GM18951 (cell line): ENCODE measurements at regions not wholly inside any gene's neighbourhood (a gene's known extent, or its start where the extent isn't known, plus 50 kb on each side); places are given as distances from the start of the nearest gene placed in this dataset.

Source experiments
- POLR2A ChIP-seq: IDR thresholded peaks from 4 replicates; pipeline ENCODE4 v1.6.1; 2011; ENCODE audit warnings: mild to moderate bottlenecking; ENCODE audit not compliant: insufficient read length, insufficient read depth; ENCODE audit errors: extremely low read depth
- in situ Hi-C: fragments of 300-500 bp; cut with MboI; formaldehyde crosslinking; loops from one replicate; pipeline ENCODE4 v1.12.0; 2022; ENCODE audit warnings: low sequenced_read_pairs, mixed read lengths, inconsistent platforms; ENCODE audit not compliant: unreplicated experiment

DNA sequence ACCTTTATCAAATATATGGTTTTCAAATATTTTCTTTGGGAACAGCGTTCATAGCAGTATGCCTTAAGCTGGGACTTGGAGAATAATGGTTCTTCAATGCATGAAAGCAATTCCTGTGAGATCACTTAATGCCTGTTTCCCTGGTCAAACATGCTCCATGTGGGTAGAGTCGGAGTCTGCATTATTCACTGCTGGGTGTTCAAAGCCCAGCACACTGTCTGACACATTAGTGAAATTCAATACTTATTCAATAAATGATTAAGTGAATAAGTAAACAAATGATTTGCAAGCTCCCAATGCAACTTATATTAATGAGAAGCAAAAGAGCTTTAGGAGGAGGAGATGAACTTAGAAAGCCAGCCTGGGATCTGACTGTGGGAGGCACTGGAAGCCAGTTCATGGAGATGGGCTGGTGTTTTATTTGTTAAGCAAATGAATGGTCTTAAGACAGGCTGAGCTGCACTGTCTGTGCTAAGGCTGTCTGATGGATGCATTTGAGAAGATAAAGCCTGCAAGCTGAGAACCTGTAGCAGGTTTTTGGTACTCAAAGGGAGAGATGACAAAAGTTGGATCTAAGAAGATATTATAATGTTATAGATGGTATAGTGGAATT is 490.8 kb downstream of the MCTP2 start:
- in situ Hi-C loops = no loop called here

DNA sequence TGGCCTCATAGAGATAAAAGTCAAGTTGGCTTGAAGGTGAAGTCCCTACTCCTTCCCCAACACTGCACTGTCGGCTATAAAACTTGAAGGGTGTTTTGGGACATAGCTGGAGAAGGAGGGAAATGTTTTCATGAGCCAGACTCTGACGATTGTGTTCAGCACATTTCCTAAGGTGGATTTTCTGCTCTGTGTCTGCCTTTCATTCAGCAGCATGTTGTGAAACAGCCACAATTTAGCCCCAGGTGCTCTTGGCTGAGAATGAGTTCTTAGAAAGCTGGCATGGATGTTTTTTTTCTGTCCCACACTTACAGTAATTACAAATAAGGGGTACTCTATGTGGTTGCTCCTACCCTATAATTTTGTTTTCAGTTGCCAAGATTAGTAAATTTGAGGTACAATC is 492.4 kb downstream of the MCTP2 start:
- in situ Hi-C loops = no loop called here
- TF ChIP-seq POLR2A = no peak

More for the DNA sequence above, 490.8 kb downstream of the MCTP2 start:
- TF ChIP-seq POLR2A = no peak

DNA sequence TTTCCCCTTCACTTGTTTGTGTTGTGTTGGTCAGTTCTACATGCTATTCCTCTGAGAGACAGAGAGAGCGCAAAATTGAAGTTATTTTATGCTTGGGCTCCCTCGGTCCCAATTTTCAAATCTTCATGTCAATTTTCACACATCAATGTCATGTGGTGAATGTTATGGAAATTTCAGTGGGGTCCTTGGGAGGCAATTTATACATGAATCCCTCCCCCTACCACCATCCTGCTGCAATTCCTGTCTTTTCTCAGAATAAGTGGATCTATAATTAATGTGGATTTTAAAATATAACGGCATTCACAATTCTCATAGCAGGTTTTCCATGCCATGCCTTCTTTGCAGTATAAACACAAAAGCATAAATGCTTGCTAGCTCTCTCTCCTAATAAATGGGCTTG is 499.9 kb downstream of the MCTP2 start:
- in situ Hi-C loops = no loop called here
- TF ChIP-seq POLR2A = no peak

DNA sequence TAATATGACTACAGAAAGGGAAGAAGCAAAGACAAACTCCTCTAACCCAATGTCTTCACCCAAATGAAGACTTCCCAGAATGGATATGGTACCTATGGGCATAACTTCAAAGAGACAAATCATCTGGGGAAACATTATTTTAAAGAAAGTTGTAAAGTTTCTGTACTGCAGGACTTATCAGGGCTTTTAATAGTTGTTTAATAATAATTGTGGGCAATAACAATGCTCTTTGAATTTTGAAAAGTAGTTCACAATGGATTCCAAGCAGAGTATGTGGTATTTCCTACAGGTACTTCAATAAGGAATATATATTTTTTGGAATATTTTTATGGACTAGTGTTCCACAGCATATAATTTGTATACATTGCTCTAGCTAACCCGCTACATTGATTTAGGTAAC is 503.1 kb downstream of the MCTP2 start:
- in situ Hi-C loops = no loop called here
- TF ChIP-seq POLR2A = no peak

DNA sequence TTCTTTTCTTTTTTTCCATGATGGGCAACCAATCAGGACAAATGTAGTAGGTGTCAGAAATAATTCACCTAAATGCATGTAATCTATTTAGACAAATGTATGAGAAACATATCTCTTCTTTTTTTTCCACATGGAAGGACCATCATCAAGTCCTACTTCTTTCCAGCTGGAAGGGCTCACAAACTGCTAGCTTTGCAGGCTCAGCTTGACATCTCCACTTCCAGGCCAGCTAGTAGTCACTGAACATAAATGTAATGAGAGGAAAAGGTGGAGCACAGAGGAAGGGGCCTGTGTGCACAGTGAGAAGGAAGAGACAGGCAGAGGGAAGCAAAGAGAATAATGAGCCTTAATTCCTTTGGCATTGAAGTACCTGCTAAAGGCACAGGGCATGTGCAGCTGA is 504.9 kb downstream of the MCTP2 start:
- no peak for TF ChIP-seq POLR2A
- in situ Hi-C loops = no loop called here

DNA sequence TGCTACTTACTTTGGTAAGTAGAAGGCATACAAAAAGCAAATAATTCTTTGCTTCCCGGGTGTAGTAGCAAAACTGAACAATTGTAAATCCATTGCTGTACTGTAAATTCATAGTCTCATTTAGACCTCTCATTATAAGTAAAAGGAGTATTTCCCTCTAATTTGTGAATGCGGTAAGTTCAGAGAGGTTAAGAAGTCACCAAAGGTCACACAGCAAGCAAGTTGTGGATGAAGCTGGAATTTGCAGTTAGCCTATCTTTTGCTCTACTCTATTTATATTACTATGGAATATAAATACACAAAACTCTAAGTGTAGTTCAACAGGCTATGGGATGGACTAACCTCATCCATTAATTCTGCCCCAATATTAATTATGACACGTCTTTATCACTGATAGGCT is 508.3 kb downstream of the MCTP2 start:
- TF ChIP-seq POLR2A = no peak
- in situ Hi-C loops = no loop called here

DNA sequence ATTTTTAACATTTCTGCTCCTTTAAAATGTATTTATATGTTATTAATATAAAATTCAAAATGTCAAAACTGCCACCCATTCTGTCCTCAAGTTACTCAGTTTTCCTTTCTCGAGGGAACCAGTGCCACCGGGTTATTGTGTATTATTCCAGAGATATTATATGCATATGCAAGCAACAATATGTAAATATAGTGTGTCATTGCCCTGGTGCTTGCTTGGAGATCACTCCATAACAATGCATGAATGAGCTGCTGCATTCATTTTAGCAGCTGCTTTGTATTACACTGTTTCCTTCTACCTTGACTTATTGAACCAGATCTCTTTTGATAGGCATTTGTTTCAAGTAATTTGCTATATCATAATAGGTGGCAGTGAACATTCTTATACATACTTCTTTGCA is 509.1 kb downstream of the MCTP2 start:
- in situ Hi-C loops = no loop called here
- no peak for TF ChIP-seq POLR2A

DNA sequence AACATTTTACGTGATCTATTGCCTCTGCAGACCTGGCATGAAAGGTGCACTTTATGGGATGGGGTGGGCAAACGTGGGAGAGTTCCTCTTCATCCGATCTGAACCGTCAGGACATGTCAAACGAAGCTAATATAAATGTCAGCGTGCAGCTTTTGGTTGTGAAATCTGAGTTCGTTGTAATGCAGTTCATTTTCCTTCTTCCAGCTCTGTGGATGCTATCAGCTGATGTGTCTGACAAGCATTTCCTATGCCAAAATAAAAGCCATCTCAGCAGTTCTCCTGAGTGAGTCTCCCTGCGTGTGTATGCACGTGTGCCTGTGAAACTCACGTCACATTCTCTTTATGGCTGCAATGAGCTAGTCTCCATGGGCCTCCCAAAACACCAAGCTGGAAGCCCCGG is 512.3 kb downstream of the MCTP2 start:
- TF ChIP-seq POLR2A = no peak
- in situ Hi-C loops = no loop called here

DNA sequence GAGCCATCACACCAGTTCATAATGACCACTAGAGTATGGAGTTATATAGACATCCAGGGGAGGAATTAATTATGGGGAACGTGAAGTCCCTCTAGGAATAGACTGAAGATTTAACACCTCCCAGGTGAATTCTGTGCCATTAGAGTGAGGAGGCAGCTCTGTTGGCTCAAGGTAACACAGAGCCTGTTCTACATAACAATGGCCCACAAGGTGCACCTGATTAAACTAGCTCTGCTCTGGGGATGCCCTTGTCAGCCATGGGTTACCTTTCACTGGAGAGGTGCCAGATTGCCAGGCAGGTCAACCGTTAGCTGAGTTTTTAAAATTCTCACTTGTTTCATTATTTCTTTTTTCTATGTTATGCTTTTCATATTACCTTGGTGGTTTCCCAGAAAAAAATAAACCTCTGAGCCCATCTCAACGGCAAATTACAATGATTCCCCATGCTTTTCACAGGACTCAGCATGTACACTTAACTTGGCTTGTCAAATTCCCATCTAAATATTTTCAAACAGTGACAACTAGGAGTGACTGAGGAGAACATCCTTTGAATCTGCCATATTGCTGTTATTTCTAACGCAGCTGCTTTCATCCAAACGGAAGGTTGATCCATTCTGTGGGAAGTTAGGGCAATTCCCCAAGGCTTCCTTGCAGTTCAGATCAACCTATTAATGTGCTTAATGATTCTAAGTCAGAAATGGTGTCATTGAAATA is 512.9 kb downstream of the MCTP2 start:
- in situ Hi-C loops = no loop called here
- TF ChIP-seq POLR2A = no peak

DNA sequence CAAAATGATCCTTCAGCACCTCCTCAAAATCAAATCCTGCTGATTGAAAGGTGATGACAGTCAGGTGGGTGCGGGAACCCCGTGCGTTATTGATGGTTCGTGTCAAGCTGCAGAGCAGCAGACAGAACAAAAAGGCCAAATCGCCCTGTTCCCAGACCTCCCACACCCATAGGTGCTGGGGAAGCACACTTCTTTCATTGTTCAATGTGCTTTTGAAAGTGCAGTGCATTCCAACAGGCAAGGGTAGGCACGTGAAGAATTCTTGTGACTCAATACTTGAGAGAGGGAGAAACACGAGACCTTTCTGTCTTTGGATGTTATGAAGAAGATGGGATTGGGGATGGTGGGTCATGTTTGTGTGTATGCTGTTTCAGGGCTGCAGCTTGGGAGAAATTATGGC is 514.0 kb downstream of the MCTP2 start:
- TF ChIP-seq POLR2A = no peak
- in situ Hi-C loops = no loop called here

DNA sequence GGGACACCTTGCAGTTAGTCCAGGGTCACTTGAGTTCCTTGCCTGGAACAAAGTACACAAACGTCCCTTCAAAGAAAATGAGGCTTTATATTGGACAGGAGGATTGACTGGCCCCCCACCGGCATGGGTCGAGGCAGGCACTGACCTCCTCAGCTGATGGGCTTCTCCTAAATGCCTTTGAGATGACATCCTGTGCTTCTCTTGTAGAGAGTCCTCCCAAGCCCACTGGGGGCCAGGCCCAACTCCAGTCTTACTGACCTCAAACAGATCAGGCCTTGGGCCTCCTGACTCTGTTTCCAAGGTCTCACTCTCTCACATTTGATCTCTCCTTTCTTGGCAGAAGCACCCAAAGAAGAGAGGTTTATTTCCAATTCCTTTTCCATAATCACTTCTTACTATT is 516.1 kb downstream of the MCTP2 start:
- in situ Hi-C loops = no loop called here

DNA sequence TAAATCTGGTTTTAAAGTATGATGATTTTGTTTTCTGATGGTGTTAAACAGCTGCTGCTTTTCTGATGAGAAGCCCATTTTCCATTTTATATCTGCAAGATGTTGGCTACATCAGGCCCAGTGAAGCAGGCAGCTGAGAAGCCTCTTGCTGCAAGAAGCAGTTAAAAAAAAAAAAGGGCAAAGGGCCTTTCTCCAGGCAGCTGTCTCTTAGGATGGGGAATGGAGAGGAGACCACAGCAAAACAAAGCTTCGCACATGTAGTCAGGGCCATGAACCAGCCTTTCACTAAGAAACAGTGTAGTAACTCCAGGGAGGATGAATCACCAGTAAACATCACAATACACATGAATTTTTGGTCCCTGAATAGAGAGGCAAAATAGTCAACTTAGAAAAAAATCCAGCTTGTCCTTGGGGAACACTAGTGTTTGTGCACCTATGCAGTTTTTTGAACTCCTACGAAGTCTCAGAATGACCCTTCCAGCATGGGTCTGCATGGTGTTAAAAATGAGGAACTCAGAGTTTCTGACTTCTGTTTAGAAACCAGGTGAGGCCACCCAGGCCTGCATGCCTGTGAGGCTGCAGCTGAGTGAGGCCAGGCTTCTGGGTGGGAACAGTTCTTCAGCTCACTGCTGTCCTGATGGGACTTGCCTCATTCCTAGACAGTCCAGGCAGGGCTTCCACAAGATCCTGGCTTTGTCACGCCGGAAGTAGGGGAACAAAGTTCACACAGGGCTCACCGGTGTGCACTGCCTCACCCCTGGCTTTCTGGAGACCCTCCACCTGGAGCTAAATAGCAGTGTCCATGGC is 518.7 kb downstream of the MCTP2 start:
- in situ Hi-C loops = no loop called here
- TF ChIP-seq POLR2A = no peak

More for the DNA sequence above, 516.1 kb downstream of the MCTP2 start:
- TF ChIP-seq POLR2A = no peak

DNA sequence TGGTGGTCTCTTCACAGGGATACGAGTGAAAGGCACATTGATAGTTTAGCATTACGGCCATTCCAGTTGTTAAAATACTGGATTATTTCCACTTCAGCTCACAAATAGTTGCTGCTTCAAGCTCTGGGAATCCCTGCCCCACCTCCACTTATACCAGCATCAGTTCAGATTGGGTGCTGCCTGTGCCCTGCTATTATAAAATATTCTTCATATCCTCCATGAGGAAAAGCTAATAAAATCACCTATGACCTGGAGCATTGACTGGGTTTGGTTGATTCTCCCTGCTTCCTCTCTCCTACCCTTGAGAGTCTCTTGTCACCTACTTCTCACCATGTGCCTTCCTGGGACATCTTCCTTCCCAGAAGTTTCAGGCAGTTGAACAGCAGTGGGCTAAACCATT is 529.0 kb downstream of the MCTP2 start:
- TF ChIP-seq POLR2A = no peak
- in situ Hi-C loops = no loop called here

DNA sequence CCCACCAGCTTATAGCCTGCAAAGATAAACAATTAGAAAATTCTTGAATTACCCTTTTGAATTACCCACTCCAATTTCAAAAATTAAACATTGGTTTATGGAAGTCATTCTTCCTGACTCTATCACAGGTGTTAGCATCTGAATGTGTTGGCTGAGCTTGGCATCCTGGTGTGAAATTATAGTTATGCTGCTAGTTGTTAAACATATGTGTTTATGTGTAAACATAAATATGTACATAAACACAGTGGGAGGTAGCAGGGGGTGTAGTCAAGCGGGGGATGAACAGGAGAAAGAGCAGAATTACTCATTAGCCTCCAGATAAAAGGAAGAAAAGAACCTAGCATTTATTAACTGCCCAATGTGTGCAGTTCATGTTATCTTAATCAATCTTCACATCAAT is 530.2 kb downstream of the MCTP2 start:
- in situ Hi-C loops = no loop called here
- TF ChIP-seq POLR2A = no peak

DNA sequence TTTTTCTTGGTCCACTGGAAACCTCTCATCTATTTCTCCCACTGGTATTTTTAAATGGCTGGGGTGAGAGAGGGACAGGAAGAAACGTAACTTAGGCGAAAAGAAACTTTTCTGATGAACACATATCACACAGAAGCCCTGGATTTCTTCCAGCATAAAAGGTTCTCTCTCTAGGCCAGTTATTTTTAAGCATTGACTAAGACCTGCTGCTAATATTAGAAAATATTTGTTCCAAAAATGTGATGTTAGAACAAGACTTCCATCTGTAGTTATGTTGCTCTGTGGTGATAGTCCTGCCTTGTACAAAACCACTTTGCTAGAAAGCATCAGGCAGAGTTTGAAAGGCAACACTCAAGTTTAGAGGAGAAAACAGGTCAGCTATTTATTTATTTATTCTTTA is 537.7 kb downstream of the MCTP2 start:
- in situ Hi-C loops = no loop called here
- no peak for TF ChIP-seq POLR2A
